ENCODE measurements at regions not wholly inside any gene's neighbourhood (a gene's known extent, or its start where the extent isn't known, plus 50 kb on each side); places are given as distances from the start of the nearest gene placed in this dataset.

GRCh38 chr21:27400045-27400444 lies 433.2 kb upstream of the ADAMTS5 start:
- TF ChIP-seq, protein P1, sequence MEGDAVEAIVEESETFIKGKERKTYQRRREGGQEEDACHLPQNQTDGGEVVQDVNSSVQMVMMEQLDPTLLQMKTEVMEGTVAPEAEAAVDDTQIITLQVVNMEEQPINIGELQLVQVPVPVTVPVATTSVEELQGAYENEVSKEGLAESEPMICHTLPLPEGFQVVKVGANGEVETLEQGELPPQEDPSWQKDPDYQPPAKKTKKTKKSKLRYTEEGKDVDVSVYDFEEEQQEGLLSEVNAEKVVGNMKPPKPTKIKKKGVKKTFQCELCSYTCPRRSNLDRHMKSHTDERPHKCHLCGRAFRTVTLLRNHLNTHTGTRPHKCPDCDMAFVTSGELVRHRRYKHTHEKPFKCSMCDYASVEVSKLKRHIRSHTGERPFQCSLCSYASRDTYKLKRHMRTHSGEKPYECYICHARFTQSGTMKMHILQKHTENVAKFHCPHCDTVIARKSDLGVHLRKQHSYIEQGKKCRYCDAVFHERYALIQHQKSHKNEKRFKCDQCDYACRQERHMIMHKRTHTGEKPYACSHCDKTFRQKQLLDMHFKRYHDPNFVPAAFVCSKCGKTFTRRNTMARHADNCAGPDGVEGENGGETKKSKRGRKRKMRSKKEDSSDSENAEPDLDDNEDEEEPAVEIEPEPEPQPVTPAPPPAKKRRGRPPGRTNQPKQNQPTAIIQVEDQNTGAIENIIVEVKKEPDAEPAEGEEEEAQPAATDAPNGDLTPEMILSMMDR (conservative IDR thresholded peaks at IDR 0.05; ENCODE audit: low read depth, low read length) = no peak
- TF ChIP-seq EZH2 (IDR thresholded peaks at IDR 0.05; ENCODE audit: borderline replicate concordance, low read depth, low read length, poor library complexity, severe bottlenecking) = no peak
- H3K4me3 ChIP-seq (ENCODE audit: low read depth, low read length, poor library complexity, severe bottlenecking) = no peak overlapping the region
- intact Hi-C loops (cut with micrococcal nuclease; ENCODE audit: unreplicated experiment) = no loop called here
- H3K27ac ChIP-seq (ENCODE audit: low read depth, low read length, poor library complexity, severe bottlenecking) = no peak overlapping the region
- no peaks in the 10 kb centered on the region for H3K27me3 ChIP-seq (replicated peaks; ENCODE audit: insufficient read depth, low read depth, low read length, poor library complexity)
- ChIA-PET CTCF (no interaction called here), POLR2A (ENCODE audit: low non-redundant PET) (no interaction called here)
- no peaks in the 10 kb centered on the region for H3K36me3 ChIP-seq (ENCODE audit: insufficient read depth, low read length, poor library complexity, severe bottlenecking)
- H3K4me1 ChIP-seq (ENCODE audit: insufficient read depth, low read length, poor library complexity, severe bottlenecking) = no peaks in the 10 kb centered on the region
- DNase-seq (ENCODE audit: low spot score) = no peak
- H3K9me3 ChIP-seq (ENCODE audit: low read depth, low read length, poor library complexity, severe bottlenecking) = no peaks in the 10 kb centered on the region
- BruUV-seq (replicated peaks) = no TSS peak

- H3K4me3 ChIP-seq (ENCODE audit: low read depth, low read length, poor library complexity, severe bottlenecking) = no peak overlapping the region
- TF ChIP-seq, protein P1 (conservative IDR thresholded peaks at IDR 0.05; ENCODE audit: low read depth, low read length) = no peak
- no peak for TF ChIP-seq EZH2 (IDR thresholded peaks at IDR 0.05; ENCODE audit: borderline replicate concordance, low read depth, low read length, poor library complexity, severe bottlenecking)
Observed at GRCh38 chr21:27397578-27397977, 430.7 kb upstream of the ADAMTS5 start.

GRCh38 chr21:27393726-27394125 lies 426.8 kb upstream of the ADAMTS5 start:
- TF ChIP-seq EZH2 (IDR thresholded peaks at IDR 0.05; ENCODE audit: borderline replicate concordance, low read depth, low read length, poor library complexity, severe bottlenecking) = no peak
- TF ChIP-seq, protein P1 (conservative IDR thresholded peaks at IDR 0.05; ENCODE audit: low read depth, low read length) = no peak
- POLR2A ChIA-PET (ENCODE audit: low non-redundant PET) = no interaction called here
- Histone ChIP-seq H3K27ac (ENCODE audit: low read depth, low read length, poor library complexity, severe bottlenecking) (no peak overlapping the region), H3K36me3 (ENCODE audit: insufficient read depth, low read length, poor library complexity, severe bottlenecking) (no peaks in the 10 kb centered on the region), H3K4me3 (ENCODE audit: low read depth, low read length, poor library complexity, severe bottlenecking) (no peak overlapping the region), H3K9me3 (ENCODE audit: low read depth, low read length, poor library complexity, severe bottlenecking) (peaks cover 4% of the 10 kb centered on the region), H3K27me3 (replicated peaks; ENCODE audit: insufficient read depth, low read depth, low read length, poor library complexity) (no peaks in the 10 kb centered on the region), H3K4me1 (ENCODE audit: insufficient read depth, low read length, poor library complexity, severe bottlenecking) (no peaks in the 10 kb centered on the region)
- DNase-seq (ENCODE audit: low spot score) = no peak
- no TSS peak for BruUV-seq (replicated peaks)
- CTCF ChIA-PET = no interaction called here
- intact Hi-C loops (cut with micrococcal nuclease; ENCODE audit: unreplicated experiment) = no loop called here

More at GRCh38 chr21:27397578-27397977, 430.7 kb upstream of the ADAMTS5 start:
- H3K9me3 ChIP-seq (ENCODE audit: low read depth, low read length, poor library complexity, severe bottlenecking) = peaks cover 4% of the 10 kb centered on the region
- H3K27ac ChIP-seq (ENCODE audit: low read depth, low read length, poor library complexity, severe bottlenecking) = no peak overlapping the region
- H3K36me3 ChIP-seq (ENCODE audit: insufficient read depth, low read length, poor library complexity, severe bottlenecking) = no peaks in the 10 kb centered on the region
- DNase-seq (ENCODE audit: low spot score) = no peak
- ChIA-PET CTCF (no interaction called here), POLR2A (ENCODE audit: low non-redundant PET) (no interaction called here)
- no peaks in the 10 kb centered on the region for H3K27me3 ChIP-seq (replicated peaks; ENCODE audit: insufficient read depth, low read depth, low read length, poor library complexity)
- intact Hi-C loops (cut with micrococcal nuclease; ENCODE audit: unreplicated experiment) = no loop called here
- BruUV-seq (replicated peaks) = no TSS peak
- H3K4me1 ChIP-seq (ENCODE audit: insufficient read depth, low read length, poor library complexity, severe bottlenecking) = no peaks in the 10 kb centered on the region

Data from A673 (cell line).